Activated CD4-positive, alpha-beta T cell treated with anti-CD3 and anti-CD28 coated beads for 36 hours (primary cell): ENCODE measurements at regions not wholly inside any gene's neighbourhood (a gene's known extent, or its start where the extent isn't known, plus 50 kb on each side); places are given as distances from the start of the nearest gene placed in this dataset.

Experiments
- ATAC-seq: fragments of 200-7000 bp; cut with Tn5 transposase; one replicate; pipeline ENCODE4 v1.10.0; 2021; ENCODE audit warnings: mild to moderate bottlenecking, moderate library complexity
- CTCF ChIA-PET: fragments of 350-600 bp; sonication (Branson Sonifier 250); formaldehyde crosslinking; loops from one replicate; lab custom pipeline; 2021; ENCODE audit warnings: antibody characterized with exemption; lab: Charles Lee
- POLR2A ChIA-PET: fragments of 350-600 bp; sonication (Branson Sonifier 250); formaldehyde crosslinking; loops from one replicate; lab custom pipeline; 2021; ENCODE audit warnings: antibody characterized with exemption, inconsistent platforms; lab: Charles Lee
- DNase-seq: peaks from one replicate; pipeline ENCODE4 v3.0.0-alpha.2; 2020
- H3K27ac Mint-ChIP-seq: one replicate; pipeline ENCODE4 v1.8.0; 2021; ENCODE audit warnings: mixed read lengths
- H3K27me3 Mint-ChIP-seq: one replicate; pipeline ENCODE4 v1.8.0; 2021; ENCODE audit warnings: mixed read lengths
- H3K36me3 Mint-ChIP-seq: one replicate; pipeline ENCODE4 v1.8.0; 2021; ENCODE audit warnings: low read depth, mixed read lengths
- H3K4me1 Mint-ChIP-seq: one replicate; pipeline ENCODE4 v1.8.0; 2021; ENCODE audit warnings: mixed read lengths
- H3K4me3 Mint-ChIP-seq: one replicate; pipeline ENCODE4 v1.8.0; 2021; ENCODE audit warnings: mild to moderate bottlenecking, moderate library complexity, mixed read lengths
- H3K9me3 Mint-ChIP-seq: one replicate; pipeline ENCODE4 v1.8.0; 2021; ENCODE audit warnings: low read depth, mixed read lengths
- intact Hi-C, 2 experiments: fragments of 100-400 bp; cut with DNase I in 1 of 2; cut with micrococcal nuclease in 1 of 2; formaldehyde crosslinking; loops; one replicate each; pipeline versions ENCODE4 v1.14.2 to v1.15.1; 2022 to 2024; cut with DNase I, micrococcal nuclease

- Mint-ChIP-seq H3K4me3 (no peak overlapping the region), H3K27me3 (no peaks in the 10 kb centered on the region), H3K36me3 (peaks cover 29% of the 10 kb centered on the region), H3K27ac (peak overlapping the region; percentile 88), H3K9me3 (no peaks in the 10 kb centered on the region), H3K4me1 (peaks cover 40% of the 10 kb centered on the region)
- ATAC-seq (peak; percentile 58), DNase-seq (no peak)
- intact Hi-C loops, result no loop called here
- CTCF ChIA-PET, result interaction anchor here (0.6 to 2.0 kb wide), 3 partner anchors 10 to 839 kb away, joined by 4 to 7 read pairs (median 5); no protein-coding TSS in a partner anchor
- POLR2A ChIA-PET, result interaction anchor here (0.9 kb wide), 1 partner anchor 32 kb away, joined by 3 read pairs; no protein-coding TSS in a partner anchor
These were observed 53.3 kb upstream of the TAF8 start for GRCh38 chr6:41996997-41997396.

GRCh38 chr6:41997456-41997855 is 52.9 kb upstream of the TAF8 start:
- Mint-ChIP-seq H3K4me3 (no peak overlapping the region), H3K9me3 (no peaks in the 10 kb centered on the region), H3K36me3 (peaks cover 30% of the 10 kb centered on the region), H3K27me3 (no peaks in the 10 kb centered on the region), H3K4me1 (peaks cover 40% of the 10 kb centered on the region), H3K27ac (peak overlapping the region; percentile 88)
- intact Hi-C loops, result no loop called here
- POLR2A ChIA-PET, result interaction anchor here (0.9 kb wide), 1 partner anchor 31 kb away, joined by 3 read pairs; no protein-coding TSS in a partner anchor
- no peak for ATAC-seq
- CTCF ChIA-PET, result interaction anchor here (0.7 to 2.0 kb wide), 3 partner anchors 10 to 47 kb away, joined by 4 to 7 read pairs (median 5); no protein-coding TSS in a partner anchor
- DNase-seq, result no peak
